ENCODE measurements at regions not wholly inside any gene's neighbourhood (a gene's known extent, or its start where the extent isn't known, plus 50 kb on each side); places are given as distances from the start of the nearest gene placed in this dataset.
A peak's percentile ranks its signal among the peaks of the same experiment; 100 is the strongest.

GRCh38 chr1:234725177-234726132, 115.5 kb upstream of the IRF2BP2 start (continued):
- TF ChIP-seq ZBTB10 (CRISPR knock-in tag; IDR thresholded peaks at IDR 0.05; ENCODE audit: borderline replicate concordance) = peak; percentile 59; the same call in 1 of the 2 replicates
- TF ChIP-seq ZNF574 (CRISPR knock-in tag; IDR thresholded peaks at IDR 0.05) = peak; percentile 21; the same call in 1 of the 2 replicates
- 0 out of 2 replicates have a peak, but pooled peaks have one; percentile 3 for TF ChIP-seq ZFY (CRISPR knock-in tag; IDR thresholded peaks at IDR 0.05)
- no peak for TF ChIP-seq KDM4B (CRISPR knock-in tag; IDR thresholded peaks at IDR 0.05)
- TF ChIP-seq ZNF343 (CRISPR knock-in tag; IDR thresholded peaks at IDR 0.05) = no peak
- TF ChIP-seq RCOR2 (CRISPR knock-in tag; IDR thresholded peaks at IDR 0.05) = no peak
- no peak for TF ChIP-seq MEF2D (CRISPR knock-in tag; IDR thresholded peaks at IDR 0.05)
- no peak for TF ChIP-seq RBM39 (IDR thresholded peaks at IDR 0.05; ENCODE audit: low read depth, low read length, poor library complexity, severe bottlenecking)
- TF ChIP-seq ZBTB33 (CRISPR knock-in tag; IDR thresholded peaks at IDR 0.05) = no peak
- TF ChIP-seq FOXO1 (CRISPR knock-in tag; IDR thresholded peaks at IDR 0.05) = no peak
- TF ChIP-seq NFE2L1 (CRISPR knock-in tag; IDR thresholded peaks at IDR 0.05; ENCODE audit: borderline replicate concordance) = no peak
- TF ChIP-seq ZNF773 (CRISPR knock-in tag; IDR thresholded peaks at IDR 0.05; ENCODE audit: borderline replicate concordance) = no peak
- no peak for TF ChIP-seq ZSCAN12 (CRISPR knock-in tag; IDR thresholded peaks at IDR 0.05)
- TF ChIP-seq MLX (CRISPR knock-in tag; IDR thresholded peaks at IDR 0.05) = peak; percentile 34; the same call in 1 of the 2 replicates
- TF ChIP-seq SMARCC2 (IDR thresholded peaks at IDR 0.05) = no peak
- no peak for TF ChIP-seq HES4 (CRISPR knock-in tag; IDR thresholded peaks at IDR 0.05; ENCODE audit: borderline replicate concordance)
- no peak for TF ChIP-seq ZNF441 (CRISPR knock-in tag; IDR thresholded peaks at IDR 0.05; ENCODE audit: borderline replicate concordance)
- no peak for TF ChIP-seq ZNF253 (CRISPR knock-in tag; IDR thresholded peaks at IDR 0.05; ENCODE audit: borderline replicate concordance)
- TF ChIP-seq HOXA7 (CRISPR knock-in tag; IDR thresholded peaks at IDR 0.05) = no peak
- TF ChIP-seq CC2D1A (CRISPR knock-in tag; IDR thresholded peaks at IDR 0.05) = no peak
- TF ChIP-seq FOXA3 (CRISPR knock-in tag; IDR thresholded peaks at IDR 0.05) = no peak; the same call in 1 of the 2 replicates
- TF ChIP-seq NR2F2 (IDR thresholded peaks at IDR 0.05; ENCODE audit: borderline replicate concordance, low read depth) = no peak
